Adrenal gland (tissue), 5 donors: ENCODE measurements at regions not wholly inside any gene's neighbourhood (a gene's known extent, or its start where the extent isn't known, plus 50 kb on each side); places are given as distances from the start of the nearest gene placed in this dataset.

Source experiments
- CTCF ChIP-seq, 6 experiments: fragments of 450-650 bp in 4 of 6; fragments of 200-600 bp in 2 of 6; sonication (generic) in 1 of 6; IDR thresholded peaks; 1 replicate in 5 of 6; 2 replicates in 1 of 6; pipeline versions ENCODE4 v1.5.1 to v1.8.0; 2016 to 2021; ENCODE audit warnings: antibody characterized with exemption in 6 of 6, mild to moderate bottlenecking in 2 of 6, moderate library complexity in 1 of 6
- POLR2A ChIP-seq, 2 donors: fragments of 450-650 bp; IDR thresholded peaks; one replicate each; pipeline ENCODE4 v1.6.1; 2017; ENCODE audit warnings: antibody characterized with exemption in 2 of 2, mild to moderate bottlenecking in 2 of 2, moderate library complexity in 1 of 2
- donor health status: DM: no; HTN: no; CAD: no.

- TF ChIP-seq CTCF (IDR thresholded peaks at IDR 0.05) (peak; percentile 21 to 60 (median 53)), POLR2A (IDR thresholded peaks at IDR 0.05) (no peak)
These were observed 476.9 kb downstream of the LRIG3 start for GRCh38 chr12:58443273-58443980.
